Kidney epithelial cell (primary cell): ENCODE measurements at regions not wholly inside any gene's neighbourhood (a gene's known extent, or its start where the extent isn't known, plus 50 kb on each side); places are given as distances from the start of the nearest gene placed in this dataset.

ENCODE experiments used
- DNase-seq: peaks from one replicate; pipeline ENCODE4 v3.0.0-alpha.2; 2010; ENCODE audit warnings: low read depth
- H3K27me3 ChIP-seq: 2 replicates; pipeline ENCODE4 v1.6.0; 2011; ENCODE audit warnings: low read length; ENCODE audit not compliant: control insufficient read depth, insufficient read depth
- H3K36me3 ChIP-seq: 2 replicates; pipeline ENCODE4 v1.5.1; 2011; ENCODE audit warnings: low read length; ENCODE audit not compliant: control insufficient read depth, insufficient read depth
- H3K4me3 ChIP-seq: 2 replicates; pipeline ENCODE4 v1.5.1; 2011; ENCODE audit warnings: low read depth, mild to moderate bottlenecking, control low read depth, low read length
- TF ChIP-seq, protein P1 (sequence below): IDR thresholded peaks from 2 replicates; pipeline ENCODE4 v1.5.1; 2011; ENCODE audit warnings: mild to moderate bottlenecking, moderate library complexity, low read length, control low read depth, inconsistent platforms; ENCODE audit not compliant: insufficient read depth, poor library complexity, severe bottlenecking

DNA sequence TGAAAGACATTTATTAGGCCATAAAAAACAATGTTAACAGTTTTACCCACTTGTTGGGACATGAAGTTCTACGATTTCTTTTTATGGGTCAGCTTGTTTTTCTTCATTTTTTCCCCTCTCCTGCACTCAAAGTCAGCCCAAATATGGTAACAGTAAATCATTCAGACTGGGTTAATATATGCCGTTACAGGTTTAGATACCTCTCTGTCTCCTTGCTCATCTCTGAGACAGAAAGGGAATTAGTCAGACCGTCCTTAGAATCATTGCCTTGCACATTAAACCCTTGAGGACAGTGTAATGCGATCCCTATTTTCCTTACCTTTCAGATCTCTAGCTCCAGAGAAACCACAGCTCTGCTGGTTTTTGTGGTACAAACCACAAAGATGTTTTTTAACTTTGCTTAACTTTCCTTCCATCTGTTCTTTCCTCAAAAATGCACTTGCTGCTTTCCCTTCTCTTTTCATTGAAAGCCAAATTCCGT lies 613.3 kb downstream of the PLPP3 start:
- no peaks in the 10 kb centered on the region for H3K27me3 ChIP-seq
- no peaks in the 10 kb centered on the region for H3K36me3 ChIP-seq
- DNase-seq = peak; percentile 61
- H3K4me3 ChIP-seq = no peak overlapping the region
- TF ChIP-seq, protein P1, sequence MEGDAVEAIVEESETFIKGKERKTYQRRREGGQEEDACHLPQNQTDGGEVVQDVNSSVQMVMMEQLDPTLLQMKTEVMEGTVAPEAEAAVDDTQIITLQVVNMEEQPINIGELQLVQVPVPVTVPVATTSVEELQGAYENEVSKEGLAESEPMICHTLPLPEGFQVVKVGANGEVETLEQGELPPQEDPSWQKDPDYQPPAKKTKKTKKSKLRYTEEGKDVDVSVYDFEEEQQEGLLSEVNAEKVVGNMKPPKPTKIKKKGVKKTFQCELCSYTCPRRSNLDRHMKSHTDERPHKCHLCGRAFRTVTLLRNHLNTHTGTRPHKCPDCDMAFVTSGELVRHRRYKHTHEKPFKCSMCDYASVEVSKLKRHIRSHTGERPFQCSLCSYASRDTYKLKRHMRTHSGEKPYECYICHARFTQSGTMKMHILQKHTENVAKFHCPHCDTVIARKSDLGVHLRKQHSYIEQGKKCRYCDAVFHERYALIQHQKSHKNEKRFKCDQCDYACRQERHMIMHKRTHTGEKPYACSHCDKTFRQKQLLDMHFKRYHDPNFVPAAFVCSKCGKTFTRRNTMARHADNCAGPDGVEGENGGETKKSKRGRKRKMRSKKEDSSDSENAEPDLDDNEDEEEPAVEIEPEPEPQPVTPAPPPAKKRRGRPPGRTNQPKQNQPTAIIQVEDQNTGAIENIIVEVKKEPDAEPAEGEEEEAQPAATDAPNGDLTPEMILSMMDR = no peak

DNA sequence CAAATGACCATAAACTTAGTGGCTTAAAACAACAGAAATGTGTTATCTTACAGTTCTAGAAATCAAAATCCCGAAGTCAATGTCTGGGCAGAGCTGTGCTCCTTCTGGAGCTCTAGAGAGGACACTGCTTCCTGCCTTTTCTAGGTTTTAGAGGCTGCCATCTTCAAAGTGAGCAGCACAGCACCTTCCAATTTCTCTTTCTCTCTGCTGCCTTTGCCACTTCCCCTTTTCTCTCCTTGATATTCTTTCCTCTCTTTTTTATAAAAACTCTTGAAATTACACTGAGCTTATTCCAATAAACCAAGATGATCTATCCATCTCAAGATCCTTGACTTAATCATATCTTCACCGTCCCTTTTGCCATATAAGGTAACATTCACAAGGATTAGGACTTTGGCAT lies 616.9 kb downstream of the PLPP3 start:
- TF ChIP-seq, protein P1 = no peak
- Histone ChIP-seq H3K27me3 (no peaks in the 10 kb centered on the region), H3K4me3 (no peak overlapping the region), H3K36me3 (no peaks in the 10 kb centered on the region)
- DNase-seq = no peak

DNA sequence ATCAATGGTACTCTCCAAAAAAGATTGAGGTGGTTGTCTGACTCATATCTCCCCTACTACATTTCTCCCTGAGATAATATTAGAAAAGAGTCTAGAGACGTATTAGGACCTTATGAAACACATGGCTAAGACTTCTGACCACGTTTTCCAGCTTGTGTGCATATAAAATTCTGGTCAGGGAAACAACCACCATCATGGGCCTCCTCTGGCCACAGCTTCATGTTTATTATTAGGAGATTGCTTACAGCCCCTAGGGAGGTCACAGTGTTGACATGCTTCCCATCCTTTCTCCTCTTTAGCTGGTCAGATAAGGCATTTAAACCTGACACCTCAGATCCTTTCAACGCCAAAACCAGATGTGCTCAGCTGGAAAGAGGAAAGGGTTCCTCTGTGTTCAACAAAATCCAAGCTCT lies 620.2 kb downstream of the PLPP3 start:
- Histone ChIP-seq H3K36me3 (no peaks in the 10 kb centered on the region), H3K4me3 (no peak overlapping the region), H3K27me3 (no peaks in the 10 kb centered on the region)
- TF ChIP-seq, protein P1 = no peak
- no peak for DNase-seq

DNA sequence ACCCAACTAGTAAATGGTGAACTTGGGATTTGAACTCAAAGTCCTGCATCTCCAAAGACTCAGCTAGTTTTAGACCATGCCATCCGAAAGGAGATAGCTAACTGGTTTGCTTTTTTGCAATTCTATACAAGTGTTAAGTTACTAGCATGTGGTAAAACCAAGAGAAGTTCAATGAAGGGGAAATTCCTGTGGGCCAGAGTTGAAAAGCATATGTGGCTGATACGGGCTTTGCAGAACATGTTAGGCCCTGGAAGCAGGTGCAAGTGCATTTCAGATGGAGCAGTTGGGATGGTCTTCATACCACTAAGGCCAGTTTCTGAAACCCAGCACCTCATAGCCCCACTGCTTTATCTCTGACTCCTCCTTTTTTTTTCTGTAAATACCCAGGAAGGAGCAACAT lies 620.9 kb downstream of the PLPP3 start:
- no peaks in the 10 kb centered on the region for H3K27me3 ChIP-seq
- no peak for DNase-seq
- H3K36me3 ChIP-seq = no peaks in the 10 kb centered on the region
- TF ChIP-seq, protein P1 = no peak
- H3K4me3 ChIP-seq = no peak overlapping the region

DNA sequence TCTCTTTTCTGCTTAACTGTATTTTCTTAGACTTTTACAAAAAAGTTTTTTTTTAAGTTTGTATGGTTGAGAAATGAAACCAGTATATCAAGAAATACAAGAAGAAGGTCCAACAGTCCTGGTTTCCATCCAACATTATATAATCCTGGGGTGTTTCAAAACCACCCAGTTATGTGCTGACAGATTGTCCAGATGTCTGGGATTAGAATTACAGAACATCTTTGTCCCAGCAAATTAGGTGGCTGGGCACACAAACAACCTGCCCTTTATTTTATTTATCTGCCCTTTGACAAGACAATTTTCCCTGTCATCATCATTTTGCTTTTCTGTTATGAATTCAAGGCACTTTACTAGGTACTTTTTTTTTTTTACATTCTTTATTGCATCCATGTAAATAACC lies 622.1 kb downstream of the PLPP3 start:
- H3K27me3 ChIP-seq = no peaks in the 10 kb centered on the region
- no peaks in the 10 kb centered on the region for H3K36me3 ChIP-seq
- no peak for DNase-seq
- no peak overlapping the region for H3K4me3 ChIP-seq
- TF ChIP-seq, protein P1 = no peak

DNA sequence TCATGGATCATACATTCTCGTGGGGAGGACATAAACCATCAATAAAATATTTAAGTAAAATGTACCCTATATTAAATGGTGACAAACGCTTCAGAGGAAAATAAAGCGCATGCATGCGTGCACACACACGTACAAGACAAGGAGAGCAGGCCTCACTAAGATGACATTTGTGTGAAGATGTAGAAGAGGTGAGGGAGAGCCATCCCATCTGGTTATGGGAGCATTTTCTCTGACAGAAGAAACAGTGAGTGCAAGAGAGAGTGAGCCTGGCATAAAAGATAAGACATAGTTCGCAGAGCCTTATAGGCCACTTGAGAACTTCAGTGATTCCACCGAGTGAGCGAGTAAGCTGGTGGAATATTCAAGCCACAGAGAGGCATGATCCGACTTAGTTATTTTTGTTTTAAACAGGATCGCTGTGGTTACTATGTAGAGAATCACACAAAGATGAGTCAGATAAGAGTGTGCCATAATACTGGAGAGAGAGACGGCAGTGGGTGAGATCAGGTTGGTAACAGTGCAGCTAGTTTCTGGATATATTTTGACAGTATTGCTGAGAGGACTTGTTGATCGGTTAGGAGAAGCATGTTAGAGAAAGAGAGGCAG lies 624.2 kb downstream of the PLPP3 start:
- TF ChIP-seq, protein P1 = no peak
- Histone ChIP-seq H3K4me3 (no peak overlapping the region), H3K36me3 (no peaks in the 10 kb centered on the region), H3K27me3 (no peaks in the 10 kb centered on the region)
- no peak for DNase-seq
